Panc1 (cell line): ENCODE measurements at regions not wholly inside any gene's neighbourhood (a gene's known extent, or its start where the extent isn't known, plus 50 kb on each side); places are given as distances from the start of the nearest gene placed in this dataset.

Experiments used
- ATAC-seq: fragments of 200-7000 bp; cut with Tn5 transposase; 2 replicates; pipeline ENCODE4 v1.9.1; 2020; ENCODE audit warnings: mild to moderate bottlenecking, moderate library complexity
- BruUV-seq: library from RNA; stranded (reverse); fragments of 400-500 nt; replicated peaks from 2 replicates; lab custom pipeline; 2021; lab: Mats Ljungman, UMichigan
- CTCF ChIA-PET: fragments of 300-600 bp; sonication (Branson Sonifier 250); formaldehyde crosslinking; loops from one replicate; lab custom pipeline; 2022; ENCODE audit warnings: antibody characterized with exemption; lab: Charles Lee
- POLR2A ChIA-PET: fragments of 300-600 bp; sonication (Branson Sonifier 250); formaldehyde crosslinking; loops from one replicate; lab custom pipeline; 2022; ENCODE audit warnings: antibody characterized with exemption; lab: Charles Lee
- DNase-seq: peaks from one replicate; pipeline ENCODE4 v3.0.0-alpha.2; 2010; ENCODE audit warnings: low read depth, low spot score
- H3K27ac ChIP-seq: 2 replicates; pipeline ENCODE4 v1.5.1; 2011; ENCODE audit warnings: mild to moderate bottlenecking, low read length, inconsistent platforms
- H3K27me3 ChIP-seq: fragments of 200-500 bp; sonication (Bioruptor generic); 2 replicates; pipeline ENCODE4 v1.6.0; 2014; ENCODE audit warnings: low read length, inconsistent platforms; ENCODE audit not compliant: control insufficient read depth, insufficient read depth
- H3K36me3 ChIP-seq: fragments of 200-500 bp; sonication (Bioruptor generic); 2 replicates; pipeline ENCODE4 v1.5.1; 2014; ENCODE audit warnings: inconsistent platforms, mild to moderate bottlenecking, low read length, moderate library complexity; ENCODE audit not compliant: control insufficient read depth, insufficient read depth
- H3K4me1 ChIP-seq: 2 replicates; pipeline ENCODE4 v1.5.1; 2011; ENCODE audit warnings: inconsistent platforms, mild to moderate bottlenecking, low read length, moderate library complexity; ENCODE audit not compliant: control insufficient read depth, insufficient read depth
- H3K4me3 ChIP-seq, 2 experiments: 2 replicates each; pipeline ENCODE4 v1.5.1; 2011 to 2012; ENCODE audit warnings: low read depth in 2 of 2, low read length in 2 of 2, mild to moderate bottlenecking in 2 of 2, inconsistent platforms in 1 of 2, moderate library complexity in 1 of 2
- H3K9me3 ChIP-seq: fragments of 200-500 bp; sonication (Bioruptor generic); 2 replicates; pipeline ENCODE4 v1.5.1; 2014; ENCODE audit warnings: low read depth, mild to moderate bottlenecking, inconsistent platforms, low read length, moderate library complexity; ENCODE audit not compliant: control insufficient read depth, insufficient read depth
- CTCF ChIP-seq: fragments of 450-650 bp; IDR thresholded peaks from 2 replicates; pipeline ENCODE4 v1.5.1; 2017; ENCODE audit warnings: mild to moderate bottlenecking
- POLR2AphosphoS5 ChIP-seq: IDR thresholded peaks from 2 replicates; pipeline ENCODE4 v1.6.1; 2012; ENCODE audit warnings: mild to moderate bottlenecking, low read depth, low read length, moderate library complexity
- REST ChIP-seq, 2 experiments: IDR thresholded peaks; 2 replicates each; pipeline ENCODE4 v1.6.1; 2011 to 2012; ENCODE audit warnings: low read depth in 2 of 2, control low read depth in 1 of 2, low read length in 1 of 2, mild to moderate bottlenecking in 1 of 2, moderate library complexity in 1 of 2; ENCODE audit not compliant: insufficient read depth in 1 of 2
- SIN3A ChIP-seq: IDR thresholded peaks from 2 replicates; pipeline ENCODE4 v1.6.1; 2012; ENCODE audit warnings: low read depth, mild to moderate bottlenecking, low read length, moderate library complexity, borderline replicate concordance; ENCODE audit not compliant: insufficient read depth
- TCF7L2 ChIP-seq: IDR thresholded peaks from 2 replicates; pipeline ENCODE4 v1.6.1; 2011; ENCODE audit warnings: mild to moderate bottlenecking, low read depth, low read length, inconsistent platforms
- in situ Hi-C: cut with HindIII; loops from 2 replicates; pipeline ENCODE4 v1.10.0; 2016; ENCODE audit warnings: low sequenced_read_pairs, low pct_unique_long_range_greater_than_20kb
- intact Hi-C: fragments of 100-400 bp; cut with micrococcal nuclease; formaldehyde crosslinking; loops from one replicate; pipeline ENCODE4 v1.10.0; 2022; ENCODE audit not compliant: unreplicated experiment

- no peak overlapping the region for H3K27ac ChIP-seq
- ATAC-seq: no peak
- TF ChIP-seq REST (IDR thresholded peaks at IDR 0.05; ENCODE audit: insufficient read depth in 1 of 2, low read depth in 2 of 2, low read length in 1 of 2) (no peak), TCF7L2 (no peak), CTCF (no peak), SIN3A (no peak), POLR2AphosphoS5 (no peak)
- no peaks in the 10 kb centered on the region for H3K27me3 ChIP-seq
- POLR2A ChIA-PET: no interaction called here
- H3K36me3 ChIP-seq: no peaks in the 10 kb centered on the region
- no TSS peak for BruUV-seq
- no peaks in the 10 kb centered on the region for H3K4me1 ChIP-seq
- intact Hi-C loops (no loop called here), in situ Hi-C loops (no loop called here)
- no peaks in the 10 kb centered on the region for H3K9me3 ChIP-seq
- CTCF ChIA-PET: no interaction called here
- no peak for DNase-seq
- H3K4me3 ChIP-seq: no peak overlapping the region
Observed at GRCh38 chr18:75912829-75913228, 485.3 kb upstream of the SMIM21 start.

GRCh38 chr18:75904416-75904815 is 476.9 kb upstream of the SMIM21 start:
- H3K4me3 ChIP-seq: no peak overlapping the region
- no peaks in the 10 kb centered on the region for H3K4me1 ChIP-seq
- intact Hi-C loops: no loop called here
- ChIA-PET CTCF (no interaction called here), POLR2A (no interaction called here)
- in situ Hi-C loops: no loop called here
- H3K9me3 ChIP-seq: no peaks in the 10 kb centered on the region
- no peak for TF ChIP-seq SIN3A
- TF ChIP-seq CTCF: no peak
- no peak for TF ChIP-seq TCF7L2
- no peak for TF ChIP-seq REST (IDR thresholded peaks at IDR 0.05; ENCODE audit: insufficient read depth in 1 of 2, low read depth in 2 of 2, low read length in 1 of 2)
- no peak for TF ChIP-seq POLR2AphosphoS5
- no peaks in the 10 kb centered on the region for H3K27me3 ChIP-seq
- H3K27ac ChIP-seq: no peak overlapping the region
- DNase-seq (no peak), ATAC-seq (no peak)
- H3K36me3 ChIP-seq: no peaks in the 10 kb centered on the region
- BruUV-seq: no TSS peak
